SK-N-SH treated with all-trans-retinoic acid at 6 μM for 48 hours (cell line): ENCODE measurements at regions not wholly inside any gene's neighbourhood (a gene's known extent, or its start where the extent isn't known, plus 50 kb on each side); places are given as distances from the start of the nearest gene placed in this dataset.

Experiments used
- ARNTL ChIP-seq: fragments of 450-650 bp; formaldehyde crosslinking; IDR thresholded peaks from 2 replicates; pipeline ENCODE4 v1.5.0; 2020; ENCODE audit warnings: low read depth, mild to moderate bottlenecking, moderate library complexity, borderline replicate concordance
- CSDC2 ChIP-seq: fragments of 250-450 bp; sonication (Bioruptor Pico); IDR thresholded peaks from 2 replicates; pipeline ENCODE4 v1.5.0; 2020; ENCODE audit warnings: mild to moderate bottlenecking, moderate library complexity
- ESRRG ChIP-seq: fragments of 250-450 bp; sonication (Bioruptor Pico); IDR thresholded peaks from 2 replicates; pipeline ENCODE4 v1.6.1; 2021; ENCODE audit warnings: mild to moderate bottlenecking
- PATZ1 ChIP-seq: fragments of 250-450 bp; sonication (Bioruptor Pico); IDR thresholded peaks from 2 replicates; pipeline ENCODE4 v1.8.0; 2020; ENCODE audit warnings: mild to moderate bottlenecking, moderate library complexity, borderline replicate concordance
- RARB ChIP-seq: fragments of 250-450 bp; sonication (Bioruptor Pico); IDR thresholded peaks from 2 replicates; pipeline ENCODE4 v1.8.0; 2021; ENCODE audit warnings: mild to moderate bottlenecking, moderate library complexity
- ZFP3 ChIP-seq: fragments of 250-450 bp; sonication (Bioruptor Pico); IDR thresholded peaks from 2 replicates; pipeline ENCODE4 v1.5.0; 2020; ENCODE audit warnings: mild to moderate bottlenecking, moderate library complexity
- ZNF565 ChIP-seq: fragments of 450-650 bp; formaldehyde crosslinking; conservative IDR thresholded peaks from 2 replicates; pipeline ENCODE4 v1.5.0; 2020; ENCODE audit warnings: low read depth, mild to moderate bottlenecking, moderate library complexity
- ZNF8 ChIP-seq: fragments of 450-650 bp; formaldehyde crosslinking; IDR thresholded peaks from 2 replicates; pipeline ENCODE4 v1.5.0; 2020; ENCODE audit warnings: mild to moderate bottlenecking, moderate library complexity
- TF ChIP-seq, protein P1 (sequence below): fragments of 250-450 bp; sonication (Bioruptor Pico); IDR thresholded peaks from 2 replicates; pipeline ENCODE4 v1.5.1; 2020; ENCODE audit warnings: low read depth, mild to moderate bottlenecking, moderate library complexity

DNA sequence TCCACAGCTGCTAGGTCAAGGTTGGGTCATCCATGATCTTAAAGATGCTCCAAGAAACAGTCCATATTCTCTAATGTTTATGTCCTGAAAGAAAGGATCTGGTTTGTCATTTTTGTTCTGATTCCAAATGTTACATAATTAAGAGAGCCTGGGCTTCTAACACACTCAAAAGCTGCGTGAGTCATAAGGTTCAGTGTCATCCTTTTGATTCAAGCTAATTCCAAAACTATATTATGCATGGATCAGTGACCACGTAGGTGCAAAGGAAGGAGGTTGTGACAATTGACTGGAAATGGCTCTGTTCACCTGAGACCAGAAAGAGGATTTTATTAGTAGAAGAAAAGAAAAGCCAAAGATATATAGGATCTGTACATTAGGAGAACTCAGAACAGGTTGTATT, 268.7 kb upstream of the GK2 start:
- no peak for TF ChIP-seq ARNTL
- no peak for TF ChIP-seq ESRRG (CRISPR knock-in tag)
- no peak for TF ChIP-seq ZNF565 (CRISPR knock-in tag)
- no peak for TF ChIP-seq CSDC2 (CRISPR knock-in tag)
- TF ChIP-seq RARB (CRISPR knock-in tag): no peak
- TF ChIP-seq, protein P1, sequence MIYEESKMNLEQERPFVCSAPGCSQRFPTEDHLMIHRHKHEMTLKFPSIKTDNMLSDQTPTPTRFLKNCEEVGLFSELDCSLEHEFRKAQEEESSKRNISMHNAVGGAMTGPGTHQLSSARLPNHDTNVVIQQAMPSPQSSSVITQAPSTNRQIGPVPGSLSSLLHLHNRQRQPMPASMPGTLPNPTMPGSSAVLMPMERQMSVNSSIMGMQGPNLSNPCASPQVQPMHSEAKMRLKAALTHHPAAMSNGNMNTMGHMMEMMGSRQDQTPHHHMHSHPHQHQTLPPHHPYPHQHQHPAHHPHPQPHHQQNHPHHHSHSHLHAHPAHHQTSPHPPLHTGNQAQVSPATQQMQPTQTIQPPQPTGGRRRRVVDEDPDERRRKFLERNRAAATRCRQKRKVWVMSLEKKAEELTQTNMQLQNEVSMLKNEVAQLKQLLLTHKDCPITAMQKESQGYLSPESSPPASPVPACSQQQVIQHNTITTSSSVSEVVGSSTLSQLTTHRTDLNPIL (CRISPR knock-in tag): no peak
- no peak for TF ChIP-seq ZFP3
- TF ChIP-seq PATZ1: no peak
- TF ChIP-seq ZNF8: no peak
